H7 (cell line): ENCODE measurements at regions not wholly inside any gene's neighbourhood (a gene's known extent, or its start where the extent isn't known, plus 50 kb on each side); places are given as distances from the start of the nearest gene placed in this dataset.

Experiments
- DNase-seq: peaks from one replicate; pipeline ENCODE4 v3.0.0; 2012
- H3K27me3 ChIP-seq: 2 replicates; pipeline ENCODE4 v1.6.0; 2011; ENCODE audit warnings: mild to moderate bottlenecking, low read length; ENCODE audit not compliant: control insufficient read depth, insufficient read depth
- H3K36me3 ChIP-seq: replicated peaks from 2 replicates; pipeline ENCODE4 v1.5.1; 2011; ENCODE audit warnings: low read length; ENCODE audit not compliant: control insufficient read depth, insufficient read depth
- H3K4me3 ChIP-seq: 2 replicates; pipeline ENCODE4 v1.5.1; 2011; ENCODE audit warnings: low read depth, mild to moderate bottlenecking, control low read depth, low read length, moderate library complexity; ENCODE audit not compliant: insufficient read depth

DNA sequence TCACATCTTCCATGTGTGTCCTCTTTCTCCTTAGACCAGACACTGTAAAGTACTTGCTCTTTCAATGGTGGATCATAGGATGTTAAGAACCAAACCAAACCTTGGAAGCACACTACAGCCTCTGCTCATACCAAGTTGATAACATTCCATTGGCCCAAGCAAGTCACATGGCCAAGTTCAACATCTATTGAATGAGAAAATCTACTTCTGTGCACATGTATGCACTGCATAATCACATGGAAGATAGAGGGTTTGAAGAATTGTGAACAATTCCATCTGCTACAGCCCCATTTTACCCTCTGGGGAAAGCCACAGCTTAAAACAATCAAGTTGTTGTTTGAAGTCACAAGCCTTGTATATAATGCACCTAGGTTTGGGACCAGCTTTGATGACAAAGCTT, 68.2 kb downstream of the MFAP3 start:
- Histone ChIP-seq H3K4me3 (no peak overlapping the region), H3K36me3 (no peaks in the 10 kb centered on the region), H3K27me3 (no peaks in the 10 kb centered on the region)
- DNase-seq, result no peak

DNA sequence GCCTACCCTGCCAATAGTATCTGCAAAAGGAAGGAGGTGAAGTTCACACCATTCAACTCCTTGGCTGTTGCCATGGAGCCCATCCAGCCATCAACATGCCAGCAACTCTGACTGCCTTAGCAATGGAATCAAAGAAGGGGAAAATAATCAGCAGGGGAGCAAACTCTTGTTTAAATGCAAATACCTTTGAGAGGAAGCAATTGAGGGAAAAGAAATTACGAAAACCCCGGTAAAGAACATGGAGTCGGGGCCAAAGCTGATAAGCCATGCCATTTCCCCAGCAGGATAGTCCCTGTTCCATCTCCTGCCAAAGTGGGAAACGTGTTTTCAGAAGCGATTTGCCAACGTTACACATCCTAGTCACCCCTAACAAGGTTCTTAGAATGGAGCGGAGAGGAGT, 69.0 kb downstream of the MFAP3 start:
- Histone ChIP-seq H3K36me3 (no peaks in the 10 kb centered on the region), H3K27me3 (no peaks in the 10 kb centered on the region), H3K4me3 (no peak overlapping the region)
- peak; percentile 28 for DNase-seq

DNA sequence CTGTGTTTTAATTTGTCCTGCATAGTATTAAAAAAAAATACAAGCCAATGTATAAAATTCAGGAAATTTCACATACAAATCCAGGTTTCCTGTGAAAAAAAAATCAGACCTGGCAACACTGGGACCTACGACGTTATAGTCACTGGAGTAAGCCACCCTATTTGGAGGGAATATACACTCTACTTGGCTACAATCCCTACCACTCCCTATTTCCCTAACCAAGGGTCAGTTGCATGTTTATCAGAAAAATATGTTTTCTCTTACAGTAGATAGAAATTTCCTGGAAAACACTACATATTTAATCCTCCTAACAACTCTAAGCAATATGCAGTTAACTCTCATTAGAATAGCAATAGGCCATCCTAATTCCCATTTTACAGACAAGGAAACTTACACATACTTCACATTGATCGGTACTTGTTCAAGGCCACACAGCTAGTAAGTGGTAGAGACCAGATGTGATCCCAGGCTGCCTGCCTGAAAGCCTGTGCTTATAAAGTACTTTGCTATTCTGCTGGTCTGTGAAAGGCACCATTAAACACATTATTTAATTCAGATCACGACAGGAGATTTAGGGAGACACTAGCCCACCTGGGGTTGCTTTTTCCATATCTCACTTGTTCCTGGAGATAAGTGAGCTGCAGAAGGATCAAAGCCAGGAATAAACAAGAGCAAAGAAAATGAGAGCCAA, 70.8 kb downstream of the MFAP3 start:
- no peak for DNase-seq
- Histone ChIP-seq H3K36me3 (no peaks in the 10 kb centered on the region), H3K27me3 (no peaks in the 10 kb centered on the region), H3K4me3 (no peak overlapping the region)

DNA sequence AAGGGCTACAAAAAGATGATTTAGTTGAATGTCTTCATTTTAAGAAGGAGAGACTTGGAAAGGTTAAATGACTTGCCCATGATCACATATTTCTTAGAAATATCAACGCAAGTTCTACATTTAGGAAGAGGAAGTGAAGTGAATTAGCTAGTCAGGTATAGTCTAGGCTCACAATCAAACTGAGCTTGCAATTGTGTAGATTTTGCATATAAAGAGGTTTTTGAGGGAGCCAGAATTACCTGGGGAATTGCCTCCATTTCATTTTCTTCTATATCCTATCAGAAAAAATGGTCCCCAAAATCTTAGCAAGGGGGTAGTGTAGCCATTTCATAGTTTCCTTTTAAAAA, 71.3 kb downstream of the MFAP3 start:
- Histone ChIP-seq H3K36me3 (no peaks in the 10 kb centered on the region), H3K27me3 (no peaks in the 10 kb centered on the region), H3K4me3 (no peak overlapping the region)
- no peak for DNase-seq

DNA sequence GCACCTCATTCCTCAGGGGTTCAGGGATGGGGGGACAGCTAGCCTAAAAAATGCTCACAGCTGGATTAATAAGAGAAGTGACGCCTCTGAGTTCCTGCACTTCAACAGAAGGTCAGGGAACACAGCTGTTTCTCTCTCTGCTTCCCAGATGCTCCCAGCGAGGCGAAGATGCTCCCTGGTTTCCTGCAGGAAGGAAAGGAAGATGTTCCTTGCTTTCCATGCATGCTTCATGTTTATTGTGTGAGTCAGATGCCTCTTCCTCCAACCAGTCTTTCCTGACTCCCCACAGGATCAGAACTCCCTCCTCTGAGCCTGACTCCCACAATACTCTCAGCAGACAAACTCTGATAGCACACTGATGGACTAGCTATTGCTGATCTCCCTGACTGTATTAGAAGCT, 71.9 kb downstream of the MFAP3 start:
- no peaks in the 10 kb centered on the region for H3K27me3 ChIP-seq
- no peak for DNase-seq
- no peak overlapping the region for H3K4me3 ChIP-seq
- H3K36me3 ChIP-seq, result no peaks in the 10 kb centered on the region

DNA sequence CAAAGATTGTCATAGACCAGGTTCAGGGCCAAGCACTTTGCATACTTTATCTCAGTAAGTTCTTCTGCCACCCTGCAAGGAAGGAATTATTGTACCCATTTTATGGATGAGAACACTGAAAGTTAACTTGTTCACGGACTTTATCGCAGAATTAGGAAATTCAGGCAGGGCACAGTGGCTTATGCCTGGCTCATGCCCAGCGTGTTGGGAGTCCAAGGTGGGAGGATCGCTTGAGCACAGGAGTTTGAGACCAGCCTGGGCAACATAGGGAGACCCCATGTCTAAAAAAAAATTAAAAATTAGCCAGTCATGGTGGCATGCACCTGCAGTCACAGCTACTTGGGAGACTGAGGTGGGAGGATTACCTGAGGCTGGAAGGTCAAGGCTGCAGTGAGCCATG, 72.4 kb downstream of the MFAP3 start:
- no peak for DNase-seq
- Histone ChIP-seq H3K4me3 (no peak overlapping the region), H3K36me3 (no peaks in the 10 kb centered on the region), H3K27me3 (no peaks in the 10 kb centered on the region)

DNA sequence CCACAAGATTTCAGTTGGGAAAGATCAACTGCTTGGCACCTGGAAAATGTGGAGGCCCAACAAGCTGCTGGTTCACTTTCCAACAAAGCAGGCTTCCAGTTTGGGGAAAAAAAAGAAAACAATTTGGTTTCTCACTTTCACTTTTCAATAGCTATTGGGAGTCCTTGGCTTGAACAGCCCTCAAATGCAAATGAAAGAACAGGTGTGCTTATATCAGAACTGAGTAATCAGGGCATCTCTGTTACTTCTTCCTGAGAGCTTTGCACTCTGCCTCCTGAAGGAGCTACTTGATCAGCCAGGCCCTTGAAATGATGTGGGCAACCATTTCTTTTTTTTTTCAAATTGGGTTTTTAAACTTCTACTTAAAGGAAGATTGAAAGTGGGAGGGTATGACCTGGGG, 73.5 kb downstream of the MFAP3 start:
- Histone ChIP-seq H3K36me3 (no peaks in the 10 kb centered on the region), H3K27me3 (no peaks in the 10 kb centered on the region), H3K4me3 (no peak overlapping the region)
- DNase-seq, result no peak

DNA sequence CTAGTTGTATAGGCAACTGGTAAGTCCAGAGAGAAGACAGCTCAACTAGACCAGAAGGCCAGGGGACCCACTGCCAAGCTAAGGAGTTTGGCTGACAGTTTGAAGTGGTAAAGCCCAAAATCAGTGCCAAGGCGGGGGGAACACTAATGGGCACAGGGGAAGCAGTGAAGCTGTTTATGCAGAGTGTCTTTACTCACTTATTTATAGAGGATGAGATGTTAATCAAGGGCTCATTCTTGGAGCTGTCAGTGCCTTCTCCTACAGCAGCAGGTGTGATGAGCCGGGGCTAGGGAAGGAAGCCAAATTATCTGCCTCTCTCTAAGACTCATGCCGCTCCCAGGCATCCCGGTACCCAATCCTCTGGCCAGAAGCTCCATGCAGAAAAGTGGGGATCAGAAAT, 75.2 kb upstream of the GALNT10 start:
- no peak for DNase-seq
- Histone ChIP-seq H3K4me3 (no peak overlapping the region), H3K27me3 (no peaks in the 10 kb centered on the region), H3K36me3 (no peaks in the 10 kb centered on the region)

DNA sequence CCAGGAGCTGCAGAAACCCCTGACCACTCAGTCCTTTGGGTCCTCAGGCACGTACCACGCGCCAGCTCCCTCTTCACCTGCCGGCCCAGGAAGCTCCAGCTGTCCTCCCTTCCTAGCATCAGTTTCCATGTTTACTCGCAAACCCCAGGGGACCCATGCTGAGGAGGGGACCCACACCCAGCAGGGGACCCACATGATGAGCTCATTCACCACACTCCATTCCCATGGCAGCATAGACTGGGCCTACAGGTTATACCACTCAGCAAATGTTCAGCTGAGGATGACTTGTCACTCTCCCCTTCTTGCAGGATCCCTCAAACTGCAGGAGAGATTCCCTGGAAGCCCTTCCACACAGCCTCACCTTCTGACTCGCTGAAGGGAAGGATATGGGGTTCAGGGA, 73.5 kb upstream of the GALNT10 start:
- H3K4me3 ChIP-seq, result no peak overlapping the region
- no peak for DNase-seq
- no peaks in the 10 kb centered on the region for H3K27me3 ChIP-seq
- H3K36me3 ChIP-seq, result no peaks in the 10 kb centered on the region

DNA sequence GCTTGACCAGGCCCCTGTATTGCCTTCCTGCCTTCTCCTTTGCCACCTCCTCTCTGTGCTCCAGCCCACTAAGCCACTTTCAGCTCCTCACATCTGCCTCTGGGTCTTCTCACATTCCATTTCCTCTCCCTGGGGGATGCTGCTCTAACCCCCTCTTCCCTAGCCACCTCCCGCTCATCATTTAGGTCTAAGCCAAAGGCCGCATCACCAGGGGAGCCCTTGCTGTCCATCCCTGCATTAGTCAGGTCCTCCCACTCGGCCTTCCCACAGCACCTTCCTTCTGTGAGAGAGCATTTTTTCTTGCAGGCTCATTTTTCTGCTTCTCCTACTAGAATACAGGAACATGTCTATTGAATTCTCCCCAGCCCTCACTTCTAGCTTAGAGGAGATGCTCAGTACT, 72.6 kb upstream of the GALNT10 start:
- no peak for DNase-seq
- H3K27me3 ChIP-seq, result no peaks in the 10 kb centered on the region
- no peaks in the 10 kb centered on the region for H3K36me3 ChIP-seq
- no peak overlapping the region for H3K4me3 ChIP-seq

DNA sequence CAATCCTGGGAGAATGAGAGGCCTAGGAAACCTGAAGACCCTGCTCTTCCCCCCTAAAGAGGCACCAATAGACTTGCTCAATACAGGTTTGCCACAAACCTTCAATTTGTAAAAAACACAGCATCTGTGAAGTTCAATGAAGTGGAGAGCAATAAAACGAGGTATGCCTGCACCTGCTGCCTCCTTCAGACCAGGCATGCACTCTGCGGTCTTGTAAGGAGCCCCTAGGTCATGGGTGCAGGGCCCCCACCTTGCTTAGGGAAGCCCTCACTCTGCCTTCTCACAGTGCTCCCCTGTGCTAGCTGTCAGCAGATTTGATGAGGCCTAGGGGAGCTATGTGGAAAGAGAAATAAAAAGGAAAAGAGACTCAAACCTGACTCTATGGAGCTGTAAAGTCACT, 72.1 kb upstream of the GALNT10 start:
- no peak for DNase-seq
- Histone ChIP-seq H3K27me3 (no peaks in the 10 kb centered on the region), H3K4me3 (no peak overlapping the region), H3K36me3 (no peaks in the 10 kb centered on the region)

DNA sequence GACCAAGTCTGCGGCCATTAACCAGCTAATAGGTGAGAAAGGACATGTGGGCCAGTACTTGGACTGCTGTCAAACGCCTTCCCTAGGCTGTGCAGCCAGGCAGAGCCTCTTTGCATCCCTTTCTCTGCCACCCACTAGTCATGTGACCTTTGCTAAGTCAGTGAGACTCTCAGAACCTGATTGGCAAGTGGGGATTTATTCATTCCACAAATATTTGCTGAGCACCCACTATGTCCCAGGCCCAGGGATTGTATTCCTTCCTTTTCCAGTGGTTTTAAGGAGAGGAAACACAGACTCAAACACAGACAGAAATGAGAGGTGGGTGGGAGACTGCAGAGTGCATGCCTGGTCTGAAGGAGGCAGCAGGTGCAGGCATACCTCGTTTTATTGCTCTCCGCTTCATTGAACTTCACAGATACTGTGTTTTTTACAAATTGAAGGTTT, 71.6 kb upstream of the GALNT10 start:
- H3K27me3 ChIP-seq, result no peaks in the 10 kb centered on the region
- no peak overlapping the region for H3K4me3 ChIP-seq
- no peak for DNase-seq
- no peaks in the 10 kb centered on the region for H3K36me3 ChIP-seq

DNA sequence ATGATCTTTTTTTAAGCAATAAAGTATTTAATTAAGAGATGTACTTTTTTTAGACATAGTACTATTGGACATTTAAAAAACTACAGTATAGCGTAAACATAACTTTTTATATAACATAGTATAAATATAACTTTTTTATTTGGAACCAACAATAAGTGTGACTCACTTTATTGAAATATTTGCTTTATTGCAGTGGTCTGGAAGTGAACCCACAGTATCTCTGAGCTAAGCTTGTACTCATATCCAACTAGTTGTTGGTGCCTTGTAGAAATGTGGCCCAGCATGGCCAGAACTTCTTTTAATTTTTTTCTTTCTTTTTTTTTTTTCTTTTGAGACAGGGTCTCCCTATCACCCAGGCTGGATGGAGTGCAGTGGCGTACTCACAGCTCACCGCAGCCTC, 61.5 kb upstream of the GALNT10 start:
- no peak overlapping the region for H3K4me3 ChIP-seq
- no peak for DNase-seq
- H3K27me3 ChIP-seq, result no peaks in the 10 kb centered on the region
- H3K36me3 ChIP-seq, result no peaks in the 10 kb centered on the region

DNA sequence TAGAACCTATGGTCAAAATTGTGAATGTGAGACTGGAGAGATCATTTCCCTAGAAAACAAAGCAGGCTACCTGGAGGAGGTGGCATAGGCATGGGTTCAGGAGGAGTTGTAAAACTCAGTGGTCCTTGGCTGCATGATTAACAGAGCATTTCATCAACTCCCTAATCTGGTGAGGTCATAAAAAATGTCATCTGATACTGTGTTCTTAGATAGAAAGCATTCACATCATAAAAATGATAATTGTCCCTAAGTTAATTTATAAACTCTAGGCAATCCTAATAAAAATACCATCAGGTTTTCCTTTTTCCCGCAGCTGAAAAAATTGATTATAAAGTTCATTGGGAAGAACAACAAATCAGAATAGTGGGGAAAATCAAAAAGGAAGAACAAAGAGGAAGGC, 60.6 kb upstream of the GALNT10 start:
- Histone ChIP-seq H3K36me3 (no peaks in the 10 kb centered on the region), H3K4me3 (no peak overlapping the region), H3K27me3 (no peaks in the 10 kb centered on the region)
- DNase-seq, result no peak

DNA sequence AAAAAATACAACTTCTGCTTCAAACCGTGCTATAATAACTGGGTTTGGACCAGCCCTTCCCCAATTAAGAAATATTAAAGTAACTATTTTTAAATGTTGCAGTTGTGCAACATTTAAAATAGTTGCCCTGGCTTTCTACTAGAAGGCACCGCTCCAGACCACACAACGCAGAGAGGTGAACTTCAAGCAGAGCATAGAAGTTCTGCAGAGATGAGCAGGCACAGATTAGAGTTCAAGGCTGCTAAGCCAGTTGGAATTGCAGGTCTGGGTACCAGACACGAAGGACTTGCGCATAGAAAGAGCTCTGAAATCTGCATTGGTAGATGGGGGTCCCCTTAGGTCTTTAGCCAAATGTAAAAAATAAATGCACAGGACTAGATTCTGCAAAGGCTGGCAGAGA, 58.7 kb upstream of the GALNT10 start:
- no peaks in the 10 kb centered on the region for H3K27me3 ChIP-seq
- H3K4me3 ChIP-seq, result no peak overlapping the region
- no peak for DNase-seq
- H3K36me3 ChIP-seq, result no peaks in the 10 kb centered on the region

DNA sequence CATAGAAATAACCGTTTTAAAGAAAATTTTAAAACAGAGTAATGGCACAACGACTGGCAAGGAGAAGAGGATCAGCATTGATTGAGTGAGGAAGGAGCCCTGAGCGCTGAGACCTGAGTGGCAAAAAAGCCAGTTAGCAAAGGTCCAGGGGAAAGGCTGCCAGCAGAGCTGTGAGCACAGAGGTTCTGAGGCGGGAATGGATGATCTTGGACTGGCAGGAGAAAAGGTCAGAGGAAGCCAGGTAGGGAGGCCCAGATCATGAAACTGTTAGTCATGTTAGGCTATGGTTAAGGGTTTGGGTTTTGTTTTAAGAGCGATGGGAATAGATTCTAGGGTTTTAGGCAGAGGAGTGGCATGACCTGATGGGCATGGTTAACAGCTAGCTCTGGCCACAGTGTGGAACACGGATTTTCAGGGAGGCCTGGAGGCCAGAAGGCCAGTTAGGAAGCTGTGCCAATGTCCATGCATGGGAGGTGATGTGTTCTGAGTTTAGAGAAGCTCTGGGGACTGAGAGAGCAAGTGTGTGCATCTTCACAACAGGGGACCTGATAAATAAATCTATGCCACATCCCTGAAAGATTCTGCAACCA, 57.7 kb upstream of the GALNT10 start:
- DNase-seq, result no peak

More for the DNA sequence above, 57.7 kb upstream of the GALNT10 start:
- Histone ChIP-seq H3K4me3 (no peak overlapping the region), H3K27me3 (no peaks in the 10 kb centered on the region), H3K36me3 (no peaks in the 10 kb centered on the region)
